Amygdala (tissue), 56 donors: ENCODE measurements at regions not wholly inside any gene's neighbourhood (a gene's known extent, or its start where the extent isn't known, plus 50 kb on each side); places are given as distances from the start of the nearest gene placed in this dataset.
"Not testable (repeated sequence)": the region's sequence is repeated elsewhere in the genome, so short reads cannot be mapped to it uniquely, and the experiment has no call there.

Source experiments
- DNase-seq, 56 donors: peaks; one replicate each; lab custom pipeline; 2025; lab: John Stamatoyannopoulos, UW

DNA sequence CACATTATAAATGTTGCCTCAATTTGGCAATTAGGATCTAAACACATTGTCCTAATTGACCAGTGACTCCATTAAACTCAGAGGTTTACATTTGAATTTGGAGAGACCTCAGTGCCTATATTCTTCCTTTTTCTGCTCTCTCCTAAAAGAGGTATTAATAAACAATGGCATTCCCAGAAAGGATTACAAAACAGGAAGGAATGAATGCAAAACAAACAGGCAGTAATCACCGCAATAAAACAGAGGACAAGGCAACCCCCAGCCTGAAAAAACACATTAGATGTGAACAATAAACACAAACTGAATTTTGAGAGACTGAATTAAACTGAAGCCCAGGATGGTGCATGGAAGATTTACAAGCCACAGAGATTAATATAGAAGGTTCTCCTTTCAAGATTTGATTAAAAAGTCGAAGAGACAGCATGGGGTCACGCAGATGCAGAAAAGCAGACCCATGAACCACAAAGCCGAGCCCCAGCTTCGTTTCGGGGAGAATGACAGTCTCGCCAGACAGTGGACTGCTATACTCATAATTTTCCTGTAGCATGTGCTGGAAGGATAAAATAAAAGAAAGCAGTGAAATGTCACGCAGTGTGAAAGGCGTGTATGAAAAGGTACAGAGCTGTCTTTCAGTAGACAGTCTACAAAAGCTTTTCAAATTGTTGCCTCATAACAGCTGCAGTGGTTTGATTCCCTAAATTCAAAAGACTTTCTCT lies 503.0 kb downstream of the LIG4 start:
- no peak for DNase-seq

GRCh38 chr13:107690181-107690580 lies 525.2 kb downstream of the LIG4 start:
- DNase-seq, result no peak

GRCh38 chr13:107685876-107686275 lies 529.5 kb downstream of the LIG4 start:
- no peak for DNase-seq

DNA sequence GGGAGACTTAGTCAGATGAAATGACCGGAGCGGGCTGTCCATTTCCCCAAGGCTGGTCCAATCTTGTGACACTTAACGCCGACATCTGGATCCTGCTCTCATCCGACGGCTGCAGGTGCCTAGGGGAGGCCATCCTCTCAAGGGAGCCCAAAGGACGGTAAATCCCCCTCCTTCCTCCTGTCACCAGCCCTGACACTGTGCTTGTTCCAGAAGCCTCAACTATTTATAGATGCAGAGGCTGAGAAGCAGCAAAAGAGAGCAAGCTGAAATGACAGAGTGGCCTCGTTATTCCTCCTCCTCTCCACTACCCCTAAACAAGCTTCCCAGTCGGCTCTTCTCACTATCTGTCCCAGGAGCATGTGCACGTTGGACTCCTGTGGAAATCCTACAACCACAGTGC lies 533.7 kb downstream of the LIG4 start:
- DNase-seq, result no peak

- DNase-seq, result no peak
Observed at GRCh38 chr13:107680115-107680514, 535.2 kb downstream of the LIG4 start.

DNA sequence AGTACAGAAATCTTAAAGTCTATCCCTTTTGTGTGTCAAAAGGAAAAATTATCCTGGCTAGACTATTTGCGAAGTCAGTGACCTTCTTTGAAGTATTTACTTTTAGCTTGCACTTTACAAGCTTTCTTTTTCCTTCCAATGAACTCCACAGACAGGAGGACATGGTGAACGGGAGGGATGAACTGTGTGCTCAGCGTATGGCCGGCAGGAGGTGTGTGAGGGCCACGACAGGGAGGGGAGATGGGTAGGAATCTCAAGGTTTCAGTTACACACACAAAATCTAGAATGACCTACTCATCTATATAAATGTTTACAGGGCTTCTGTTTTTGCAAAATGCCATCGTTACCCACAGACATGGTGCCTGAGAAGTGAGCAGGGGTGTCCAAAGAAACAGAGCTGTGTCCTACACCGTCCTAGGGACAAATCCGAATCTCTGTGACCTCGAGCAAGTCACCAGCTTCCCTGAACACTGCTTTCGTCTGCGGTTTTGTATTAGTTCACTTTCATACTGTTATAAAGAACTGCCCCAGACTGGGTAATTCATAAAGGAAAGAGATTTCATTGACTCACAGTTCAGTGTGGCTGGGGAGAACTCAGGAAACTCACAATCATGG lies 537.2 kb downstream of the LIG4 start:
- no peak for DNase-seq

DNA sequence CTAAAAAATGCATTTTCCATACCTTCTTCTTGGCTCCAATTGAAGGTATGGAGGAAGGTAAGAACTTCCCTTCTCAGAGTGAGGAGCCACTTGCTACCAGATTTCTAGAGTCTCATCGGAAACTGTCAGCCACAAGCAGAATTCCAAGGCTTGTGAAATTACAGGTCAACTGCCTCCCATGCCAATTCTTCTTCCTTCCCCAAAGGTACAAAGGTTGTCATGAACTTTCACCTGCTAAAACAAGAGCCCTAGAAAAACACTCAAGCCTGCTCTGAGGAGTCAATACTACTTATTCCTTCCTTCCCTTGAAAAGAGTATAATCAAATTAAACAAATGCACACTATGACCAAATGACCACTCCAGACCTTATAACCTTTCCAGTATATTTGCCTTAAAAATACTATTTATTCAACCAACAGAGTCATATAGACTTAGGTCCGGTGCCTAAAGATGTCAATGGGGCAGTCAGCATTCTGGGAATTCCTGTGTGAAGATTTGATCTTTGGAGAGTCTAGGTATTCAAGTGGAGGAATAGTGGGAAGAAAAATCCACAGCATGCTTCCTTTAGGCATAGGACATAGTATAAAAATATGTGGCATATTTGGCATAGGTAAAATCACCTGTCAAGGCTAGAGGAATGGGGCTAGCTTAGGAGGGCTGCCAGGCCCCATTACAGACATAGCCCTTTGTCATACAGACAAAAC lies 539.3 kb downstream of the LIG4 start:
- no peak for DNase-seq

DNA sequence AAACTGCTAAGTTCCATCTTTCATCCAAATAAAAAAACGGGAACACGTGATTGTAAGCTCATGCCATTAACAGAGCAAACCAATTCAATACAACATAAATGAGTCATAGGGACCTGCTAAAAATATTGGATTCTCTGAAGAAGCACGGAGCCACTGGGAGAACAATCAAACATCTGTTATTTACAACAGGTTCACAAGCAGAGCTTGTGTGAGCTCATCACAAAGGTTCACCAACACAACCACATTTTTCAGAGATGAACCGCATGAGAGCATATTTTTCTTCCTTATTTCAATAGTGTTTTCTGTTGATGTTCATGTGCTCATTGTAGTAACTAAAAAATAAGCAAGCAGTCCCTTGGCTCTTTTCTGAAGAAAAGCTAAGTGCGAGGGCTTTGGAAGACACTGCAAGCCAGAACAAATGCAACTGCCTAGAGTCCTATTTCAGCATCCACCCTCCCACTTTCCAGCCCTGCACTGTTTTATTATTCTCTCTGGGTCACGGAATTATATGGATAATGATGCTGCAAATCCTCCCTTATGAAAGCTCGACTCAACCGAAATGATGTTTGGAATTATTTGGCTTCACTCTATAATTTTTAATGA lies 545.8 kb downstream of the LIG4 start:
- peak in 1 of 56 donors; percentile 7 for DNase-seq

- no peak for DNase-seq
Observed at GRCh38 chr13:107665926-107666458, 549.3 kb downstream of the LIG4 start.

DNA sequence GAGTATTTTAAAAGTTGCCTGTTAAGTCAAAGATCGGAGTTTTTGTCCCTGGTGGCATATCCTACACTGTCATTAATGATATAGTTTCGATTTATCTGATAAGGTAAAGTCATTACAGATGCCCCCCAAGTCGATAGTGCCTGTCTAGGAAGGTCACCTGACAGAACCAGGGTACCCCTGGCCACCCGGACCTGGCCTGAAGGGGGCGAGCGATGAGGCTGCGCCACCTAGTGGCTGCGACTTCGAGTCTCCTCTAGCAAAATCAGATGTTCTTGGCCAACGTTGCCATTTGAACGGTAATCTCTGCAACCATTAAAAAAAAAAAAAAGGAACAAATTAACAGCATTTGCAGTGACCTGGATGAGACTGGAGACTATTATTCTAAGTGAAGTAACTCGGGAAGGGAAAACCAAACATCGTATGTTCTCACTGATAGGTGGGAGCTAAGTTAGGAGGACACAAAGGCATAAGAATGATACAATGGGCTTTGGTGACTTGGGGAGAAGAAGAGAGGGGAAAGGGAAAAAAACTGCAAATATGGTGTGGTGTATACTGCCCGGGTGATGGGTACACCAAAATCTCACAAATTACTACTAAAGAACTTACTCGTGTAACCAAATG lies 565.1 kb downstream of the LIG4 start:
- peak in 37 of 56 donors; percentile 0 to 71 (median 12) for DNase-seq

GRCh38 chr13:107649079-107649478 lies 566.3 kb downstream of the LIG4 start:
- no peak for DNase-seq

DNA sequence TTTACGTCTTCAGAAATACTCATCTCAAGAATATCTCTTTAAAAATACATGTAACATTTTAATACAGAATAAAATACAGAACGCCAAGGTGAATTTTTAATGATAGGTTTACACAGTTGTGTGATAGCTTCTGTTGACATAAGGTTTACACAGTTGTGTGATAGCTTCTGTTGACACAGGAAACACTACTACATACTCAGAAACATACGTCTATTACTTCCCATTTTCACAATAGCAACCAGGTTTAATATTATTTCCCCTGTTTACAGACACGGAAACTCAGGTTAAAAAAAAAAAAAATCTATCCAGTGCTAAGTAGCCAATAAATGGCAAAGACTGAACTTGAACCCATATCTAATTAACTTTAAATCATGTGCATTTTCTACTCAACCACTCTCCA lies 571.2 kb downstream of the LIG4 start:
- DNase-seq, result no peak

GRCh38 chr13:107643615-107644014 lies 571.7 kb downstream of the LIG4 start:
- no peak for DNase-seq

DNA sequence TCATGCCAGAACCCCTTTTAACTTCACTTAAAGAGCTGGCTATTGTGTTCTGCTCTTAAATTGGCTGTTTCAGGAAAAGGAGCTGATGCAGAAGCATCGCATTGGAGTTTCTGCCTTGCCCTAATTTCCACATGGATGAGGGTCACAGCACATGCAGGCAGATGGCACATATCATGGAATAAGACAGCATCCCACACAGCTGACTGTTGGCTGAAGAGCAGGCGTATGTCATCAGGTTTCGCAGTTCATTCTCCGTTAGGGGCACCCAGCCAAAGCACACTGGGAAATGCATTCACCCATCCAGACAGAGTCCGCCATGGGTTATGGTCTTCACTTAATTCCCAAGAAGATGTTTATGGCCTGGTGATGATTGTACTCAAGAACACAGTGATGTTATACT lies 572.5 kb downstream of the LIG4 start:
- DNase-seq, result no peak

GRCh38 chr13:107641574-107641973 lies 573.8 kb downstream of the LIG4 start:
- DNase-seq, result no peak

- no peak for DNase-seq
Observed at GRCh38 chr13:107625648-107626047, 589.7 kb downstream of the LIG4 start.

DNA sequence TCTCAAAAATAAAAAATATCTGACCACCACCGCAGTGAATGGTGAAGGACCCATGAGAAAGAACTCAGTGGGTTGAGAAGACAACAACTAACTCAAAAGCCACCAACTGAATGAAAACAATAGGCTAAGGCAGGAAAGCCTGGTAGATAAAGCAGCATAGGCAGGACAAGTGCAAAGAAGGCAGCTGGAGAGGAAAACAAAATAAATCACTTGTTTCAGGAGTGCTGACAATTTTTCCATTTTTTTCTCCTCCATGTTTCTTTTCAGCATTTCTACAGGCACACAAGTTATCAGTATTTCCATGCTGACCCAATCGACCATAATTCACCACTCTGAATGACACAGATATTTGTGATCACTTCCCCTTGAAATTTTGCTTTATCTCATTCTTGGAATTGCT lies 597.8 kb downstream of the LIG4 start:
- no peak for DNase-seq

DNA sequence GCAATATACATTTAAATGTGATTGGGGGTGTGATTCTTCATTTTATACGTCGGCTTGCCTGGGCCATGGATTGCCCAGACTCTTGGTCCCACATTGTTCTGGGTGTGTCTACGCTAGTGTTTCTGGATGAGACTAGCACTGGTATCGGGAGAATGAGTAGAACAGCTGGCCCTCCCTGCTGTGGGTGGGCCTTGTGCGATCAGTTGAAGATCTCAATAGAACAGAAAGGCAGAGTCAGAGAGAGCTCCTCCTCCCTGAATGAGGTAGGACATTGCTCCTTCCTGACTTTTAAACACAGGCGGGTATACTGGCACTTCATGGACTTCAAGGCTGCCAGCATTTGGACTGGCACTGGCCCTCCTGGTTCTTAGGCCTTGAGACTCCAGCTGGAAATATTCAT lies 603.0 kb downstream of the LIG4 start:
- no peak for DNase-seq

GRCh38 chr13:107608736-107609135 lies 606.6 kb downstream of the LIG4 start:
- no peak for DNase-seq

- DNase-seq, result no peak
Observed at GRCh38 chr13:107600971-107601370, 614.4 kb downstream of the LIG4 start.

GRCh38 chr13:107596306-107596705 lies 619.0 kb downstream of the LIG4 start:
- DNase-seq, result not testable (repeated sequence)
